ENCODE measurements at regions not wholly inside any gene's neighbourhood (a gene's known extent, or its start where the extent isn't known, plus 50 kb on each side); places are given as distances from the start of the nearest gene placed in this dataset.

- no peak for TF ChIP-seq SMC3 (IDR thresholded peaks at IDR 0.05; ENCODE audit: low read depth, low read length)
- TF ChIP-seq BHLHE40 (IDR thresholded peaks at IDR 0.05; ENCODE audit: low read depth, low read length) = no peak
- TF ChIP-seq POLR2A (IDR thresholded peaks at IDR 0.05; ENCODE audit: low read depth, low read length) = no peak
- TF ChIP-seq CEBPB (IDR thresholded peaks at IDR 0.05; ENCODE audit: low read depth, low read length) = no peak
- no peak for TF ChIP-seq CTCF (conservative IDR thresholded peaks at IDR 0.05; ENCODE audit: low read depth, low read length)
- no peak for TF ChIP-seq RAD21 (IDR thresholded peaks at IDR 0.05; ENCODE audit: low read length)
- TF ChIP-seq MXI1 (IDR thresholded peaks at IDR 0.05; ENCODE audit: borderline replicate concordance, low read depth, low read length) = no peak
- no peak for TF ChIP-seq ELK1 (IDR thresholded peaks at IDR 0.05; ENCODE audit: borderline replicate concordance, low read depth, low read length)
- no peak for TF ChIP-seq USF2 (IDR thresholded peaks at IDR 0.05; ENCODE audit: low read depth, low read length)
- no peak for TF ChIP-seq CHD1 (IDR thresholded peaks at IDR 0.05; ENCODE audit: low read depth, low read length)
- TF ChIP-seq MAFK (IDR thresholded peaks at IDR 0.05; ENCODE audit: low read depth, low read length) = no peak
- no peak for TF ChIP-seq RFX5 (IDR thresholded peaks at IDR 0.05; ENCODE audit: low read depth, low read length)
- TF ChIP-seq FOS (IDR thresholded peaks at IDR 0.05; ENCODE audit: low read depth, low read length) = no peak
- no peak overlapping the region for H3K18ac ChIP-seq (ENCODE audit: low read depth, low read length)
- H3K4ac ChIP-seq (ENCODE audit: low read depth, low read length) = no peak overlapping the region
- no peak overlapping the region for H3K4me3 ChIP-seq (ENCODE audit: insufficient read depth, low read depth, low read length)
- no peak overlapping the region for H3K56ac ChIP-seq (ENCODE audit: extremely low read depth, insufficient read depth, low read length)
- no TSS peak for BruUV-seq (replicated peaks)
- H3K14ac ChIP-seq (replicated peaks; ENCODE audit: low read depth, low read length) = no peak overlapping the region
- H3K36me3 ChIP-seq (ENCODE audit: control insufficient read depth, insufficient read depth, low read length) = no peaks in the 10 kb centered on the region
- no peaks in the 10 kb centered on the region for H3K4me1 ChIP-seq (ENCODE audit: control insufficient read depth, insufficient read depth, low read length)
- H2BK5ac ChIP-seq (ENCODE audit: low read depth, low read length, poor library complexity, severe bottlenecking) = no peak overlapping the region
- H4K8ac ChIP-seq (ENCODE audit: low read depth in 2 of 2, low read length in 2 of 2) = no peak overlapping the region
- no peak overlapping the region for H3K9ac ChIP-seq (ENCODE audit: low read depth, low read length)
- in situ Hi-C loops (cut with MboI; ENCODE audit: low sequenced_read_pairs) (no loop called here), intact Hi-C loops (cut with micrococcal nuclease) (no loop called here), dilution Hi-C loops (cut with HindIII; ENCODE audit: low sequenced_read_pairs, unreplicated experiment) (no loop called here)
- H3K9me1 ChIP-seq (ENCODE audit: insufficient read depth, low read length) = no peaks in the 10 kb centered on the region
- H4K91ac ChIP-seq (ENCODE audit: insufficient read depth, low read depth, low read length) = no peak overlapping the region
- H2AFZ ChIP-seq (replicated peaks; ENCODE audit: low read length, poor library complexity) = no peak overlapping the region
- H2BK15ac ChIP-seq (ENCODE audit: low read depth, low read length) = no peak overlapping the region
- WGBS, 2 experiments (ENCODE audit: extremely low coverage in 2 of 2, insufficient read length in 1 of 2) = no CpG with 5 or more reads among the region's 3 CpGs
- no peaks in the 10 kb centered on the region for H4K20me1 ChIP-seq (ENCODE audit: insufficient read depth, low read length)
- DNase-seq = no peak
- H3K4me2 ChIP-seq (ENCODE audit: low read depth, low read length) = no peak overlapping the region
- H2BK20ac ChIP-seq (ENCODE audit: low read depth, low read length) = no peak overlapping the region
- no peak overlapping the region for H3K23ac ChIP-seq (ENCODE audit: low read depth, low read length)
- no peaks in the 10 kb centered on the region for H3K9me3 ChIP-seq (ENCODE audit: control insufficient read depth, insufficient read depth, low read length)
- H3K79me1 ChIP-seq (ENCODE audit: low read depth in 1 of 2, low read length in 2 of 2) = no peaks in the 10 kb centered on the region
- CTCF ChIA-PET = interaction anchor here (0.6 kb wide), 1 partner anchor 949 kb away, joined by 10 read pairs; no protein-coding TSS in a partner anchor
- no peak overlapping the region for H3K27ac ChIP-seq (ENCODE audit: insufficient read depth, low read length)
- no peak overlapping the region for H2AK9ac ChIP-seq (replicated peaks; ENCODE audit: low read depth, low read length, poor library complexity)
- no peak overlapping the region for H4K5ac ChIP-seq (ENCODE audit: low read depth, low read length)
- POLR2A ChIA-PET (ENCODE audit: unreplicated experiment) = no interaction called here
- no peak overlapping the region for H2BK120ac ChIP-seq (ENCODE audit: low read depth, low read length)
- H2AK5ac ChIP-seq (ENCODE audit: low read depth, low read length) = no peak overlapping the region
- ATAC-seq (ENCODE audit: low read depth) = no peak
- no peaks in the 10 kb centered on the region for H3K27me3 ChIP-seq (ENCODE audit: control insufficient read depth, insufficient read depth, low read length)
Observed at GRCh38 chr7:11243739-11244138, 270.1 kb downstream of the PHF14 start.
